ENCODE measurements at regions not wholly inside any gene's neighbourhood (a gene's known extent, or its start where the extent isn't known, plus 50 kb on each side); places are given as distances from the start of the nearest gene placed in this dataset.

- TF ChIP-seq, protein P1, sequence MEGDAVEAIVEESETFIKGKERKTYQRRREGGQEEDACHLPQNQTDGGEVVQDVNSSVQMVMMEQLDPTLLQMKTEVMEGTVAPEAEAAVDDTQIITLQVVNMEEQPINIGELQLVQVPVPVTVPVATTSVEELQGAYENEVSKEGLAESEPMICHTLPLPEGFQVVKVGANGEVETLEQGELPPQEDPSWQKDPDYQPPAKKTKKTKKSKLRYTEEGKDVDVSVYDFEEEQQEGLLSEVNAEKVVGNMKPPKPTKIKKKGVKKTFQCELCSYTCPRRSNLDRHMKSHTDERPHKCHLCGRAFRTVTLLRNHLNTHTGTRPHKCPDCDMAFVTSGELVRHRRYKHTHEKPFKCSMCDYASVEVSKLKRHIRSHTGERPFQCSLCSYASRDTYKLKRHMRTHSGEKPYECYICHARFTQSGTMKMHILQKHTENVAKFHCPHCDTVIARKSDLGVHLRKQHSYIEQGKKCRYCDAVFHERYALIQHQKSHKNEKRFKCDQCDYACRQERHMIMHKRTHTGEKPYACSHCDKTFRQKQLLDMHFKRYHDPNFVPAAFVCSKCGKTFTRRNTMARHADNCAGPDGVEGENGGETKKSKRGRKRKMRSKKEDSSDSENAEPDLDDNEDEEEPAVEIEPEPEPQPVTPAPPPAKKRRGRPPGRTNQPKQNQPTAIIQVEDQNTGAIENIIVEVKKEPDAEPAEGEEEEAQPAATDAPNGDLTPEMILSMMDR (IDR thresholded peaks at IDR 0.05) = no peak
- no peak for TF ChIP-seq POLR2A (IDR thresholded peaks at IDR 0.05)
Observed at GRCh38 chr12:65622056-65622455, 202.2 kb upstream of the HMGA2 start.

Measured in uterus (tissue), 2 donors.